T-helper 2 cell treated with Interferon-gamma antibody and Interleukin-4, amounts not matched to agents 100 ng/mL and 5 ng/mL, for 36 hours (primary cell): ENCODE measurements at regions not wholly inside any gene's neighbourhood (a gene's known extent, or its start where the extent isn't known, plus 50 kb on each side); places are given as distances from the start of the nearest gene placed in this dataset.

ENCODE experiments used
- intact Hi-C: fragments of 100-400 bp; cut with micrococcal nuclease; formaldehyde crosslinking; loops from one replicate; pipeline ENCODE4 v1.15.1; 2023

DNA sequence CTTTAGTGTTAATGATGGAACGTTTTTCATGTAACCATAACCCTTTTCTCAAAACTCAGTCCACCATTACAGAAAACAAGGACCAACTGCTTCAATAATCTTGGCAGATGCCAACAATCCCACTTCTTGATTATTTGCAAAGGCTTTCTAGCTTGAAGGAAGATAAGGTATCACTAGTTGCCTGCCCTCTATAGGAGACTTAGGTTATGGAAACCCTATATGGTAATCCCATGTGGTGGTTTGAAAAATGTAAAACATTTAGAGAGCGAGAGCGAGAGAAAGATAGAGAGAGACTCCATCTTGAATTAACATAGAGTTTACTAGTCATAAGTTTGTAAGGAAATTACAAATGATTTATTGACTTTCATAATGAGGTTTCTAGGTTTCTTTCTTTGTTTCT is 1627.5 kb upstream of the TENM3 start:
- intact Hi-C loops: no loop called here

DNA sequence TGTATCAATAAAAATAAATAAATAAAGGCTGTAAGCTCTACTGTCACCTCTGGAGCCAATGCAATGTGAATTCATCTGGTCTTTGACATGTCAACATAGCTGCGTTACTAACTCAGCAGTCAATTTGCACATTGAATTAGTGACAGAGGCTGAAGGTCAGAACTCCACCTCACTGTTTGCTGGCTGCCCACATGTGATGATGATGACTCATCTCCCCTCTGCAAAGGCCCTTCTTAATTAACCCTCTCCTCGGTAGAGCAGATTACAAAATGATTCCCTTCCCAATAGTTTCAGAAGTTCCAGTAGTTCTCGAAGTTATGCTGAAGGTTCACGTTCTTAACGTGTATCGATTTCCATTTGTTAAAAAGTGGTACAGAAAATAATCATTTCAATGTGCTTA is 1626.0 kb upstream of the TENM3 start:
- intact Hi-C loops: no loop called here

DNA sequence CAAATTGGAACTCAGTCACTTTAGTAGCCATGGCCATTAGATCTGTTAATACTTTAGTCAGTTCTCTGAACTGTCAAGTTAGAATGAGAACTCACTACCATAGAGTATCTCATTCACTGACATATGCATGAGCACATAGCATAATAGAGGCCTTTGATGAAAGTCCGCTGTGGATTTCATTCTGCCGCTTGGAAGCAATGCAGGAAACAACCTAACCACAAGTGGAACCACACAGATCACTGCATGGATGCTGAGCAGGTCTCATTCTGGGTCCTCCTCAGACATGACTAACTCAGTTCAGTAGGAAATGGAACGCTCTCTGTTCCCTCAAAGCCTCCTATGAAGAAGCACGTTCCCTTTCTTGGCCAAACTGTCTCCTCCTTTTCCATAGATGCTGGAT is 1624.8 kb upstream of the TENM3 start:
- intact Hi-C loops: no loop called here

DNA sequence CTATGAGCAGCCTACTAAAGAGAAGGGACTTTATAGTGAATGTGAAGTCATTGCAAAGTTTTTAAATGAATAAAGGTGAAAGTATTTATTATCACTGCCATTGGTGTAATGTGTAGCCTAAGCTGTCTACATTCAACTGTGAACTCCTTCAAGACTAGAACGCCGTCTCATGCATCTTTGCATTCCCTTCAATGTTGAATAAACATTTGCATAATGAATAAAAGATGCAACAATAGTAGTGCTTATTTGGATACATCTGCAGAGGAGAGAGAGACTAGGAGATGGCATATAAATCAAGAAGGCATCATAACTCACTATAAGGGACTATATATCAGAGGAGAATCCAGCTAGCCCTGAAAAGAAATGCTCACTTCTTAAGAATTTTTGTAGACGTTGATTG is 1623.8 kb upstream of the TENM3 start:
- intact Hi-C loops: no loop called here

DNA sequence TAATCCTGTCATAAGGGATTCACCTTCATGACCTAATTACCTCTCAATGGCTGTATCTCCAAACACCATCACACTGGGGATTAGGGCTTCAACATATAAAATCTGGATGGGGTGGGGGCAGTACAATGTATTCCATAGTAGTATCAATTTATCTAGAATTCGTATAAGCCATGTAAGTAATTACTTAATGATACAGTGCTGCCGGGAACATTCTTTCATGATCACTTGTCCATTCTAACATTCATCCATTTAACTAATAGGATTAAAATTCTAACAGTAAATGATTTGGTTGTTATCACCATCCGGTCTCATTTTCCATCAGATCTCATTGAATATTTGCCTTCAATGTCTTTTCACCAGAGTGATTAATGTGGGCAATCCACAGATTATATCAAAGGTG is 1620.9 kb upstream of the TENM3 start:
- intact Hi-C loops: no loop called here

DNA sequence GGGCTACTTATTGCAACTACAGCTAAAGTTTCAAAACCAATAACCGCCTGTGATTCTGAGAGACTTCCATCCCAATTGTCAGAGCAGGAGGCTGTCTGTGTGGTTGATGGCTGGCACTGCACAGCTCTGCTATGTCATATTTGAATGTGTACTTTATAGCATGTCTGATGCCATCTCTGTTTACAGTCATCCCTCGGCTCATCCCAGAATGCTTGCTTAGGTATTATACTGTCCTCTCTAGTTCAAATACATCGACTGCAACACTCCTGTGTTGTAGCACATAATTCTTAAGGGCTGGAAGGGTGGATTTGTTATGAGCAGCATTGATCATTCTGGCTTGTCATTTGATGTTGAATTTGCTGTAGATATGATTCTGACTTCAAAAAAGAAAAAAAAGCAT is 1617.5 kb upstream of the TENM3 start:
- intact Hi-C loops: no loop called here

DNA sequence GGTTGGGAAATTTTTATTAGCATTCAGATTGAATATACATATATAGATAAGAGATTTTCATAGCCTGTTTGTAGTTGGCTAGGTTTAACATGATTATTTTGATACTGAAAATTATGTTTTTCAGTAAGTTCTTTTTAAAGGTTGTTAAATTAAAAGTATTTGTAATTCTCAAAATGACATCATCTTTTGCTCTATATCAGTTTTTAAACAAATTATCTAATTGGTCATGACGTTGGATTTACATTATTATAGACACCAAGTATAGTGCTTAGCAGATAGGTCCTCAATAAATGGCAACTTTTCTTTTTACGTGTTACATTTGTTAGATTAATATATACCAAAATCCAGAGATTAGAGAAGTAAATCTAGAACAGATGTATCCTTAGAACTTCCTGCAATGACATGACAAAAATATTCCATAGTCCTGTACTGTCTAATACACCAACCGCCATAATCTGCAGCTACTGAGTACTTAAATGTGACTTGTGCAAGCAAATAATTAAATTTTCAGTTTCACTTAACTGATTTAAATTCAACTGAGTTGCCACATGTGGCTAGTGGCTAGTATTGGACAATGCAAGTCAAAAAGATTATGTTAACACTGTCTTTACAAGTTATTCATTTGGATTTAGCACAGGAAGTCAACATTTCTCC is 1613.1 kb upstream of the TENM3 start:
- intact Hi-C loops: no loop called here

DNA sequence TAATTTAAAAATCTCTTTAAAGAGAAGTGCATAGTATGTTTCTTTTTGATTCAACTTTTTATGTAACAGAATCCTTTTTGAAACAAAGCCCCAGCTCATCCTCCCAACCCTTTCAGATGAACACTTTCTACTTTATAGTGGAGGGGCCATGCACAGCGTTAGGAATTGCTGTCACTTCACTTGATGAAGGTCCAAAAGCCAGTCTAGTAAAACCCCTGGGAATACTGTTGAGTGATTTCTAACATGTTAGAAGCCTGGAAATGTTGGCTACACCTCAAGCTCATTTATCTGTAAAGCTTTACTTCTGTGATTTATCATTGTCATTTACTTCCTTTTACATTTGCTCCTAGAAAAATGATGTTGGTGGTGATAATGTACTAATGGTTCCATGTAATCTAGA is 1608.9 kb upstream of the TENM3 start:
- intact Hi-C loops: no loop called here

DNA sequence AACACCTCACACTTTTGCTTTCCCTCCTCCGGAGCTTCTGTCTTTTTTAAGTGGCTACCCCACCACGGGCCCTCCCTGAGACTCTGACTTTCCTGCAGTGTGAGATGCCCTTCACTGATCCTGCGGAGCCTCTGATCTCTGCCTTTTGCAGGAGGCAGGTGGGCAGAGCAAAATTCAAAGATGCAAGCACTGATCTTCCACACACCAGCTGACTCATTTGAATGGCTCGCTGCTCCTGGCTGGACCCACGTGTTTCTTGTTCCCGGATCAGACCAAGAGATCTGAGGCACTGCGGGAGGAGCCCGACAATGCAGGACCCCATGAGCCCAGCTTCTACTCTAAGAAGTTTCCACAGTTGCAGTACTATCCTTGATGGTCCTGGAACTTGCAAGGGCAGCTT is 1607.9 kb upstream of the TENM3 start:
- intact Hi-C loops: no loop called here

DNA sequence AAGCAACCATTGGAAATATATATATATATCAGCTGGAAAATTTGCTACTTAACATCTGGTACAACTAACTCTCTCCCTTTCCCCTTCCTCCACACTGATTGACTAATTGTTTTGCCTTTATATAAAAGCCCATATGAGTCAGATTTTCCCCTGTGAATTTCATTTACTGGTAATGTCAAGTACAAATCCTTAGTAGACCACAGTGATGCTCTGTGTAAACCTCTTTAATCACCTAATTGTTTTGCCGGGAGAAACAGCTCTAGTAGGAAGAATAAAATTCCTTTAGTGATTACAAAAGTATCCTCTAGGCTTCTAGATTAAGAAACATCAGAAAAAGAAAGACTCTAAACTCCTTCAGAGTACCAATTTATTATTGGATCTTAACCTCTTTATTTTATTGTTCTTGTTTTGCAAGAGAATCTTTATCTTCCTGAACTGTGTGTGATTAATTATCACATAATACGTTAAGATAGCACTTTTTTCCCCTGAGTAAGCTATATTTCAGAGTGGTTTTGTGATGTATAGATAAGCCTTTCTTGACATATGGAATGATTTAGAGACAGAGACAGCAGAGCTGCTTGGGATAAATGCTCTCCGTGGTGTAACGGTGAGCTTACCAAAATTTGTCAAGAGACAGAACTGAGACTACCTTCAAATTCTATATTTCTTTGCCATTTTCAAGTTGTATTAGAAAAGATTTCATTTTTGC is 1606.4 kb upstream of the TENM3 start:
- intact Hi-C loops: no loop called here

DNA sequence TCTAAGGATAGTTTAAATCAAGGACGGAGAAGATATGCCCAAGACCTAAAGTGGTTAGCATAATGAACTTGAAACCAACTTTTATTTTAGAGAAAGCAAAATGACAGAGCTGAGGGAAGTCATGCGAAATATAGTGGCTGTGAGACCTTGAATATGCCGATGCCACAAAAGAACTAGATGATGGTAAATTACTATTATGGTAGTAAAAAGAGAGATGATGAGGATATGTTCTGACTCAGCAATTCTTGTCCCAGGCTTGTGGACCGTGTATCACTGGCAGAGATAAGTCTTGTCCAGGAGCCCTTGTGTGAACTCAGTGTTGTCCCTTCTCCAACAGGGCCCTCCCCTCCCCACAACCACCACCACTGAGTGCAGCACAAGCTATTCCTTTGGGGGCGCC is 1605.6 kb upstream of the TENM3 start:
- intact Hi-C loops: no loop called here

DNA sequence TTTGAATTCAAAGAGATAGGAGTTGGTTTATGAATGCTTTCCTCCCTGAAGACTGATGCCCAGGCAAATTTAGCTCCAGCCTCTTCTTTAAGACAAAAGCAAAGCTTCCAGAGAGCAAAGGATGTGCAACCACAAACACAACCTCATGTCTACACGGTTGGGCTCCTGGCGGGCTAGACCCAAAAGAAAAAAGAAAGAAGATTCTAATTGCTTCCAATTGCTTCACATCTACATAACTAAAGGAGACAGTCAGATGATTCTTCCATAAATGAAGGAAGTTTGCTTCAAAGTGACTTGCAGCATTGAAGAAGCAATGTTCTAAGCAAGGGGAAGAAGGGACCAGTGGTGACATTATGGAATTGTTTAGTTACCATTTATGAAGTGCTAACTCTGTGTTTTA is 1603.0 kb upstream of the TENM3 start:
- intact Hi-C loops: no loop called here

DNA sequence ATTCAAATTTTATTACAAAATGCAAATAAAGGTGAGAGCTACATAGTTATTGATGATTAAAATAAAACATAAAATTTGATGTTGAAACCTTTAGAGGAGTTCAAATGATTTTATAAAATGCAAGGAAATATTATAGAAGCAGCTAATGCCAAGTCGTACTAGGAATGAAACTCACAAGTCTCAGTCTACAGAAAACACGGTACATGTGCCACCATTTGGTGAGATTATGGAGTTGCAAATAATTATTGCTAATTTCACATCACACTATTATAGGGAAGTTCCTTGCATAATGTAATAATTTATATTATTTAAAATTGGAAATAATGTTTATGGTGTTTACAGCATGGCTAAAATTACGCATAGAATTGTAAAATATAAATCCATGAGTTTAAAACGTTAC is 1601.7 kb upstream of the TENM3 start:
- intact Hi-C loops: no loop called here

DNA sequence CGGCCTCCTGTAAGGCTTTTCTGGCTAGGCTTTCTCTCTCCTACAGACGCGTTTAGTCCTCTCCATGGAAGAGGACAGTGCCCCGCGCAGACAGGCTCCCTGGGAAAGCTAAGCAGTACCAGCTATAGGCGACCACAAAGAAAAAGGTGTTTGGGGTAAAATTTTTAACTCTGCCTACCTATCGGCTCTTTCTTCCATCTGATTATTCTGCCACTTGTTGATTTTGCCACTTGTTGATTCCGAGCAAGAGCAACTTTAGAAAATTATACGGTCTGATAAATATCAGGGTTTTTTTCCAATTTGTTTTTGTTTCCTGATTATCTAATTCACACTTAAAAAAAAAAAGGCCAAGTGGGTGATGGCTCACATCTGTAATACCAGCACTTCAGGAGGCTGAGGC is 1600.5 kb upstream of the TENM3 start:
- intact Hi-C loops: no loop called here

DNA sequence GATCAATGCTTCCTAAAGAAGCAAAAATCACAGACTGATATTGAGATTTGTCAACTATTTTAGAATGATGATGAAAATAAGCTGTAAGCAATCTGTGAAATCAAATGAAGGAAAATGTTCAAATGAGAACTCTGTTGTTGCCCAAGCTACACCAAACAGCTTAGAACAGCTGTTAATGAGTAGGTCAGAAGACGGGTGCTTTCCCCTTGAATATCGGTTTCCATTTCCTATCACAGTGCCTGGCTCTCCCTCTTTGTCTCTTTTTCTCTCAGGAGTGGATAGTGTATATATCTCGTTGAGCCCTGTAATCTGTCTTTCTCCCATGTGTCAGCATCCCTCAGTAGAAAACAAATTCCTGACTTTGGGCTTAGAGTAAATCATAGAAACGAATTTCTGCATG is 1592.9 kb upstream of the TENM3 start:
- intact Hi-C loops: no loop called here

DNA sequence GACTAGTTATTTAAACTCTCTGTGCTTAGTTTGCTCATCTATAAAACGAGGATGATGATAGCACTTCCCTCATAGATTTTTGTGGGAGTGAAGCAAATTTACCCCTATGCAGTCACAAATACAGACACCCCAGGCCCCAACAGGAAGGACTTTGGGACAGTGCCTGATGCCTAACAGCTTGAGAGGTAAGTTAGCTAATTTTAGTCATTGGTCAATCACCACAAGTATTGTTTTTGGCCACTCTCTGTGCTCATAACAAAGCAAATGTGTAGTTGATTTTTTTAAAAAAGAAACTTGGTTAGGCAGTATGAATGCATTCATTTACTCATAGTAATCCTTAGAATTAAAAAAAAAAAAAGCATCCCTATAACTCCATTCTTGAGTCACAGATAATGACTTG is 1590.7 kb upstream of the TENM3 start:
- intact Hi-C loops: no loop called here

DNA sequence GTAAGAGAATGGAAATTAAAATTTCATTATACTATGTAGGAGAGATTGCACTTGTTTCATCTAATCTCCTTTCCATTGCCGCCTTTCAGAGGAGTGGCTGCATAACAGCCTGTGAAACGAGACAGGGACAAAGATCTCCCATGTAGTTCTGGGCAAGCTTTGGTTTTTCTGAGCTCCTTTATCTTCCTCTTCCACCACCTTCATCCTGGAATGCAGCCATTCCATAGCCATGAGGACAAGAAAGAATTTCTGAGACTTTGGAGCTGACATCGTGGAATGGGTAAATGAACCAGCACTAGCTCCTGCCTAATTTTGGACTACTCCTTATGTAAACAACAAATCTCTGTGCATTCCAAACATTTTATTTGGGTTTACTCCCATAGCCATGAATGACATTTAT is 1587.3 kb upstream of the TENM3 start:
- intact Hi-C loops: no loop called here

DNA sequence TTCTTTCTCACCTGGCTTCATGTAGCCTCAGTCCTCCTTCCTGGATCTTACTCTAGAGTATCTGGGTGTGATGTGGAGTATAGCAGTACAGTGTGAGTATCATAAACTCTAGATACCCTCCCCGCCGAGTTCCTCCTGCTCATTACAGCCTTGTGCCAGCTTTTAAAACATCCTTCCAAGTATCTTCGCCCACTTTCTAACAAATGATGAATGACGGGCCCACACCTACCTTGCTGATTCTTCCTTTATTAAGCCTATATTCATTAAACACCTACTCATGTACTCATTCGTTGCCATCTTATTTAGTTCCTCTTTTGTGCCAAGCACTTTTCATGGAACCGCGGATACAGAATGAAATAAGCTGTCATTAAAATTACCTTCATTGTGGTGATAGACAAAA is 1585.3 kb upstream of the TENM3 start:
- intact Hi-C loops: no loop called here

DNA sequence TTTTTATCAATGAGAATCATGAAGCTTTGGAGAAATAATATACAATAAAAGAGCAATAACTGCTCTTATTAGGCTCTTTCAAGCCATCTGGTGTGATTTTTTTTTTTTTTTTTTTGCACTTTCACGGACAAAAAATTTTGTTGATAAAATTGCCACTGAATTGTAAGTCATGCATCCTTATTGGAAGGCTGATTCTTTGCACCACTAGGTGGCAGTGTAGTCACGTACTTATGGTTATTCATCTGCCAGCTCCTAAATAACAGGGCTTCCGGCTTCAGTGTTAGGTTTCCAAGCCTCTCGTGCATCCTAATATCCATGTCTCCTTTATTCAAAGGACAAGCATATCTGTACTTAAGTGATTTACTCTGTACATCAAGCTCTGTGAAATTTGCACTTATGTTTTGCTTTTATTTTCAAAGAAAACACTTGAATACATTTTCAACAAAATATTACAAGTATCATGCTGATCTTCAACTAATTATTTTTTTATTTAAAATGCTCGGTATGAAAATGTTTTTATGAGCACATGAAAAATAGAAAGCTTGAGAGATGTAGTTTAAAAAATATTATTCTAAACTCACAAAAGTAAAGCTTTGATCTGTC is 1578.3 kb upstream of the TENM3 start:
- intact Hi-C loops: loop anchor here (2.0 kb wide), 1 partner anchor 864 kb away; no protein-coding TSS in a partner anchor

DNA sequence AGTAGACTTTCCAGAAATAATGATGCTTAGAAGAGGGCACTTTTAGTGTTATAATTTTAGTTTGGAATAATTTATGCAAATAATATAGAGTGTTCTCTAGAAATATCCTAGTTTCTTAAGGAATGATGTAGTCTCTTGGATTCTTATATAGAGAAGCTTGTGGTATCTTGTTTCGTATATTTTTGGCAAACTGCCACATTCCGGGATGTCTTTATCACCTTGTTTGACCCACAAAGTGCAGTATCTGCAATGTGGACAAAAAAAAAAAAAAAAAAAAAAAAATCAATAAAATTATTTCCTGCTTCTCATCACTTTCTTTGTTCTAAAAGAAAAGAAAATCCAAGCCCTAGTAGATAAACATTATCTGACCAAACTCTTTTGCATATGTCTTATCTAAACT is 1577.7 kb upstream of the TENM3 start:
- intact Hi-C loops: loop anchor here (2.0 kb wide), 1 partner anchor 863 kb away; no protein-coding TSS in a partner anchor

DNA sequence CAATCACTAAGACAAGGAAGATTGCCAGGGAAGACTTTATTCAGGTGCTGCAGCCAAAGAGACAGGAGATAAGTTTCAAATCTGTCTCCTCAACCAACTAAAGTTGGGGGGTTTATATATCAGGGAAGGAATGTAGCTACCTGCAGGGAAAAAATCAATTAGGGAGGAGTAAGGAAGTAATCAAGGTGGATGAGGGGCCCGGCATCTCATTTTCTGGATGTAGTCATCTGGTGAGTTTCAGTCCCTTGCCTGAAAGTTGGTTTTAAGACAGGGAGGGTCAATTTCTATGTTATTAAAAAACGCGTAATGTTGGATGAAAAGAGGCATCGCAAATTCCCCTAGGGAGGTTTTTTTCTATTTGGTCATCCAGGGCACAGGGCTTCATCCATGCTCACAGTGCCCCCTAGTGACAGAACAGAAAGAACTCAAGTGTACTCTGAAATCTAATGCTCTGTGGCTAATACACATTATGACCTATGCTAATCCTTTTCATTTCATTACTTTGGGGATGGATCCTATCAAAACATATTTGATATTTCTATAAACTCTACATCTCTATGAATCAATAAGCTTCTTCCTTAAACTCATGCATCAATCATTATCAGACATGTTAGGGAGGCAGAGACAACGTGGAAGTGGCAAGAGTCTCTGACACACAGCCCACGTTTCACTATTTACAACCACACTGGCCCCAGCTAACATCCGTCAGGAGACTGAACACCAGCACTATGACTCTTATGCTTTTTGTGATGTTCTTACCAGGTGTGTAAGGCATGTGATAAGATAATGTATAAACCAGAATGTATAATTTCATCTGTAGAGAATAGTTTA is 1577.0 kb upstream of the TENM3 start:
- intact Hi-C loops: loop anchor here (2.0 kb wide), 1 partner anchor 863 kb away; no protein-coding TSS in a partner anchor

DNA sequence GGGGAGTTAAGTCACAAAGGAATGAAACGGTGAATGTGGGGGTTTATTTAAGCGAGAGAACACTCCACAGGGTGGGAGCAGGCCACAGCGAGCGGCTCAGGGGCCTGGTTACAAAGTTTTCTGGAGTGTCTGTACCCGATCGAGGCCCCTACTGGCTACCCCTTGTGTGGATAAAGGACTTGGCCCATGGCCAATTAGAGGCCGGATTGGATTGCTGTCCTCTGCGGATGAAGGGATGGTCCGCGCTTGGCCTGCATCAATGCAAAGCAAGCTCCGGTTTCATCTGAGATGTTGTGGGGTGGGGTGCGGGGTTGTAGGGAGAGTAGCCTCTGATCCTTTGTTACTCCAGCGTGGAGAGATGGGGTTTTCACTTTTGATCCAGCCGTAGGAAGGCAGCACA is 1574.5 kb upstream of the TENM3 start:
- intact Hi-C loops: no loop called here
